Mesodermal cell (in vitro differentiated cells): ENCODE measurements at regions not wholly inside any gene's neighbourhood (a gene's known extent, or its start where the extent isn't known, plus 50 kb on each side); places are given as distances from the start of the nearest gene placed in this dataset.

Experiments used
- H3K27ac ChIP-seq: 2 replicates; pipeline ENCODE4 v1.7.0; 2013; ENCODE audit warnings: mild to moderate bottlenecking, low read depth, low read length, moderate library complexity; ENCODE audit not compliant: severe bottlenecking
- H3K36me3 ChIP-seq: 2 replicates; pipeline ENCODE4 v1.7.1; 2013; ENCODE audit warnings: mild to moderate bottlenecking, low read length, moderate library complexity; ENCODE audit not compliant: control insufficient read depth, insufficient read depth
- H3K4me1 ChIP-seq: one replicate; pipeline ENCODE4 v1.7.1; 2013; ENCODE audit warnings: mild to moderate bottlenecking, low read length; ENCODE audit not compliant: insufficient read depth, control insufficient read depth, poor library complexity, severe bottlenecking
- H3K4me3 ChIP-seq: 2 replicates; pipeline ENCODE4 v1.7.0; 2013; ENCODE audit warnings: low read length, control low read depth, mild to moderate bottlenecking; ENCODE audit not compliant: insufficient read depth, poor library complexity, severe bottlenecking; ENCODE audit errors: extremely low read depth
- H3K9me3 ChIP-seq: 2 replicates; pipeline ENCODE4 v1.7.1; 2013; ENCODE audit warnings: mild to moderate bottlenecking, low read length, moderate library complexity; ENCODE audit not compliant: control insufficient read depth
- WGBS, 2 experiments: methylation state at CpG; one replicate each; pipeline ENCODE4 v1.1.5; 2013; ENCODE audit warnings: missing lambda C conversion rate in 2 of 2; ENCODE audit not compliant: insufficient coverage in 2 of 2; 5-methylcytosine and 5-hydroxymethylcytosine counted together

GRCh38 chr5:62732677-62733121 lies 154.1 kb downstream of the LRRC70 start:
- Histone ChIP-seq H3K4me1 (no peaks in the 10 kb centered on the region), H3K36me3 (no peaks in the 10 kb centered on the region)

GRCh38 chr5:62731022-62731421 lies 152.4 kb downstream of the LRRC70 start:
- H3K27ac ChIP-seq = no peak overlapping the region
- no peaks in the 10 kb centered on the region for H3K4me1 ChIP-seq
- WGBS, 2 experiments = 90 to 94% methylated on average over 3 of the region's 3 CpGs
- H3K36me3 ChIP-seq = no peaks in the 10 kb centered on the region
- no peaks in the 10 kb centered on the region for H3K9me3 ChIP-seq
- H3K4me3 ChIP-seq = no peak overlapping the region

More at GRCh38 chr5:62732677-62733121, 154.1 kb downstream of the LRRC70 start:
- H3K9me3 ChIP-seq = no peaks in the 10 kb centered on the region
- 71 to 100% methylated on average over 1 of the region's 1 CpG for WGBS, 2 experiments
- no peak overlapping the region for H3K27ac ChIP-seq
- no peak overlapping the region for H3K4me3 ChIP-seq

- WGBS, 2 experiments = 72 to 97% methylated on average over 2 of the region's 2 CpGs
- no peaks in the 10 kb centered on the region for H3K36me3 ChIP-seq
- H3K4me3 ChIP-seq = no peak overlapping the region
- H3K4me1 ChIP-seq = no peaks in the 10 kb centered on the region
- no peaks in the 10 kb centered on the region for H3K9me3 ChIP-seq
- no peak overlapping the region for H3K27ac ChIP-seq
Observed at GRCh38 chr5:62729675-62730074, 151.1 kb downstream of the LRRC70 start.

GRCh38 chr5:62727861-62728260 lies 149.2 kb downstream of the LRRC70 start:
- H3K36me3 ChIP-seq = no peaks in the 10 kb centered on the region
- no peak overlapping the region for H3K27ac ChIP-seq
- no peaks in the 10 kb centered on the region for H3K9me3 ChIP-seq
- no peaks in the 10 kb centered on the region for H3K4me1 ChIP-seq
- WGBS, 2 experiments = 90 to 100% methylated on average over 1 to 2 of the region's 2 CpGs
- H3K4me3 ChIP-seq = no peak overlapping the region

- Histone ChIP-seq H3K4me3 (no peak overlapping the region), H3K27ac (no peak overlapping the region), H3K4me1 (no peaks in the 10 kb centered on the region), H3K9me3 (no peaks in the 10 kb centered on the region), H3K36me3 (no peaks in the 10 kb centered on the region)
- 80 to 100% methylated on average over 1 to 3 of the region's 3 CpGs for WGBS, 2 experiments
Observed at GRCh38 chr5:62727184-62727583, 148.6 kb downstream of the LRRC70 start.

- WGBS, 2 experiments = 88 to 92% methylated on average over 7 to 8 of the region's 9 CpGs
- H3K4me1 ChIP-seq = peaks cover 1% of the 10 kb centered on the region
- H3K36me3 ChIP-seq = no peaks in the 10 kb centered on the region
- H3K4me3 ChIP-seq = no peak overlapping the region
- no peaks in the 10 kb centered on the region for H3K9me3 ChIP-seq
- no peak overlapping the region for H3K27ac ChIP-seq
Observed at GRCh38 chr5:62722360-62722759, 143.7 kb downstream of the LRRC70 start.

- no peaks in the 10 kb centered on the region for H3K36me3 ChIP-seq
- no peak overlapping the region for H3K27ac ChIP-seq
- H3K4me1 ChIP-seq = peaks cover 3% of the 10 kb centered on the region
- WGBS, 2 experiments = 67 to 74% methylated on average over 6 to 7 of the region's 7 CpGs
- no peak overlapping the region for H3K4me3 ChIP-seq
- no peaks in the 10 kb centered on the region for H3K9me3 ChIP-seq
Observed at GRCh38 chr5:62720031-62720441, 141.4 kb downstream of the LRRC70 start.

- Histone ChIP-seq H3K36me3 (no peaks in the 10 kb centered on the region), H3K27ac (no peak overlapping the region), H3K4me1 (peaks cover 3% of the 10 kb centered on the region), H3K4me3 (no peak overlapping the region), H3K9me3 (no peaks in the 10 kb centered on the region)
- WGBS, 2 experiments = 84 to 98% methylated on average over 6 of the region's 9 CpGs
Observed at GRCh38 chr5:62719061-62719720, 140.6 kb downstream of the LRRC70 start.

- Histone ChIP-seq H3K36me3 (no peaks in the 10 kb centered on the region), H3K4me1 (peaks cover 3% of the 10 kb centered on the region), H3K4me3 (no peak overlapping the region), H3K9me3 (no peaks in the 10 kb centered on the region), H3K27ac (no peak overlapping the region)
- 80% methylated on average over 2 of the region's 2 CpGs; no CpG with 5 or more reads in 1 of the 2 experiments for WGBS, 2 experiments
Observed at GRCh38 chr5:62718324-62718723, 139.7 kb downstream of the LRRC70 start.

- Histone ChIP-seq H3K4me3 (no peak overlapping the region), H3K9me3 (no peaks in the 10 kb centered on the region), H3K4me1 (peaks cover 3% of the 10 kb centered on the region), H3K27ac (no peak overlapping the region), H3K36me3 (no peaks in the 10 kb centered on the region)
- 100% methylated on average over 1 of the region's 2 CpGs for WGBS, 2 experiments
Observed at GRCh38 chr5:62717301-62717933, 138.8 kb downstream of the LRRC70 start.

GRCh38 chr5:62714296-62714695 lies 135.7 kb downstream of the LRRC70 start:
- H3K9me3 ChIP-seq = no peaks in the 10 kb centered on the region
- no peak overlapping the region for H3K4me3 ChIP-seq
- H3K4me1 ChIP-seq = peaks cover 3% of the 10 kb centered on the region
- WGBS, 2 experiments = 89 to 90% methylated on average over 1 to 2 of the region's 2 CpGs
- no peak overlapping the region for H3K27ac ChIP-seq
- no peaks in the 10 kb centered on the region for H3K36me3 ChIP-seq
